RWPE2 (cell line): ENCODE measurements at regions not wholly inside any gene's neighbourhood (a gene's known extent, or its start where the extent isn't known, plus 50 kb on each side); places are given as distances from the start of the nearest gene placed in this dataset.

ENCODE experiments used
- ATAC-seq: fragments of 200-7000 bp; cut with Tn5 transposase; 3 replicates; pipeline ENCODE4 v1.9.1; 2021; ENCODE audit warnings: low read depth
- DNase-seq: peaks from one replicate; pipeline ENCODE4 v3.0.0-alpha.2; 2020; ENCODE audit warnings: low spot score
- H3K27ac ChIP-seq: fragments of 450-650 bp; 2 replicates; pipeline ENCODE4 v1.5.1; 2017; ENCODE audit warnings: mild to moderate bottlenecking; ENCODE audit not compliant: poor library complexity, severe bottlenecking
- H3K27me3 ChIP-seq: fragments of 250-450 bp; sonication (Bioruptor Pico); 2 replicates; pipeline ENCODE4 v1.5.1; 2021; ENCODE audit warnings: mild to moderate bottlenecking, moderate library complexity; ENCODE audit not compliant: insufficient read depth, poor library complexity, severe bottlenecking
- H3K36me3 ChIP-seq: fragments of 250-450 bp; sonication (Bioruptor Pico); 2 replicates; pipeline ENCODE4 v1.5.1; 2020; ENCODE audit warnings: low read depth, mild to moderate bottlenecking, moderate library complexity
- H3K4me1 ChIP-seq: fragments of 250-450 bp; sonication (Bioruptor Pico); 2 replicates; pipeline ENCODE4 v1.5.1; 2021; ENCODE audit warnings: mild to moderate bottlenecking, moderate library complexity; ENCODE audit not compliant: insufficient read depth, poor library complexity, severe bottlenecking
- H3K4me3 ChIP-seq: fragments of 250-450 bp; sonication (Bioruptor Pico); 2 replicates; pipeline ENCODE4 v1.5.1; 2021; ENCODE audit warnings: mild to moderate bottlenecking, moderate library complexity; ENCODE audit not compliant: severe bottlenecking
- H3K9me3 ChIP-seq: fragments of 250-450 bp; sonication (Bioruptor Pico); 2 replicates; pipeline ENCODE4 v1.5.1; 2021; ENCODE audit warnings: mild to moderate bottlenecking, moderate library complexity; ENCODE audit not compliant: severe bottlenecking
- CTCF ChIP-seq: fragments of 450-650 bp; IDR thresholded peaks from one replicate; pipeline ENCODE4 v1.5.1; 2017; ENCODE audit warnings: mild to moderate bottlenecking, moderate library complexity; ENCODE audit not compliant: poor library complexity, severe bottlenecking

GRCh38 chrX:148441387-148441786 lies 59.0 kb upstream of the AFF2 start:
- DNase-seq (no peak), ATAC-seq (no peak)
- TF ChIP-seq CTCF: no peak

DNA sequence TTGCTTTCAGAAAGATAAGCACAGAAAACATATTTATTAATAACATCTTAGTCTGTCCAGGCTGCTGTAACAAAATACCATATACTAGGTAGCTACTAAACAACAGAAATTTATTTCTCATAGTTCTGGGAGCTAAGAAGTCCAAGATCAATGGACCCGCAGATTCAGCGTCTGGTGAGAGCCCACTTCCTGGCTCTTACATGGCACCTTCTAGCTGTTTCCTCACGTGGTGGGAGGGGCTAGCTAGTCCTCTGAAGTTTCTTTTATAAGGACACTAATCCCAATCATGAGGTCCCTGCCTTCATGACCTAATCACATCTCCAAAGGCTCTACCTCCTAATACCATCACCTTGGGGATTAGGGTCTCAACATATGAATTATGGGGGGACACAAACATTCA lies 57.2 kb upstream of the AFF2 start:
- no peaks in the 10 kb centered on the region for H3K27me3 ChIP-seq
- H3K9me3 ChIP-seq: no peaks in the 10 kb centered on the region
- no peak overlapping the region for H3K4me3 ChIP-seq
- DNase-seq: no peak
- no peaks in the 10 kb centered on the region for H3K36me3 ChIP-seq
- no peak overlapping the region for H3K27ac ChIP-seq
- no peak for ATAC-seq
- H3K4me1 ChIP-seq: no peaks in the 10 kb centered on the region
- no peak for TF ChIP-seq CTCF

More at GRCh38 chrX:148441387-148441786, 59.0 kb upstream of the AFF2 start:
- Histone ChIP-seq H3K27ac (no peak overlapping the region), H3K27me3 (no peaks in the 10 kb centered on the region), H3K4me1 (no peaks in the 10 kb centered on the region), H3K9me3 (no peaks in the 10 kb centered on the region), H3K36me3 (no peaks in the 10 kb centered on the region), H3K4me3 (no peak overlapping the region)

DNA sequence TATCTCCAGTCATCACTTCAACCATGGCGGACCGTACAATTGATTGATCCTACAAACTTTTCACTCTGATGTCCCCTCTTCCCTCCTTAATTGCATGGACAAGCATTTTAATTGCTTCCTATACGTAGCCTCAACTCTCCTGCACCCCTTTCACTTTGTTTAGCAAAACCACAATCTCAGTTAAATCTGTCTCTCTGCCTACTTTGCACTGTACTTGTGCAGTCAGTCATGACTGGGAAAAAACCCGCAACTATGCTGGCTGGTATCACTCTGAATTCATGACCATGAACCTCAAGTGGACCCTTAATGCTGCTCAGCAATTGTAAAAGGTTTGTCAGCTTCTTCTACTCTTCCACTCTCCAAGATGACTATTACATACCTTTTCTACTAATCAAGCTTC lies 51.7 kb upstream of the AFF2 start:
- Histone ChIP-seq H3K4me1 (no peaks in the 10 kb centered on the region), H3K4me3 (no peak overlapping the region), H3K27ac (no peak overlapping the region), H3K36me3 (no peaks in the 10 kb centered on the region), H3K9me3 (no peaks in the 10 kb centered on the region), H3K27me3 (no peaks in the 10 kb centered on the region)
- ATAC-seq (no peak), DNase-seq (no peak)
- no peak for TF ChIP-seq CTCF
